ENCODE measurements at regions not wholly inside any gene's neighbourhood (a gene's known extent, or its start where the extent isn't known, plus 50 kb on each side); places are given as distances from the start of the nearest gene placed in this dataset.

- no peak overlapping the region for H3K27ac Mint-ChIP-seq (ENCODE audit: unreplicated experiment)
- DNase-seq (ENCODE audit: low spot score): no peak
These were observed 124.6 kb upstream of the CYP1B1 start for GRCh38 chr2:38200598-38200997.

GRCh38 chr2:38199127-38199526 is 123.2 kb upstream of the CYP1B1 start:
- DNase-seq (ENCODE audit: low spot score): no peak
- TF ChIP-seq CTCF (IDR thresholded peaks at IDR 0.05; ENCODE audit: unreplicated experiment): no peak
- Mint-ChIP-seq H3K27ac (ENCODE audit: unreplicated experiment) (no peak overlapping the region), H3K27me3 (ENCODE audit: unreplicated experiment) (peaks cover 4% of the 10 kb centered on the region), H3K4me1 (ENCODE audit: unreplicated experiment) (no peaks in the 10 kb centered on the region), H3K9me3 (ENCODE audit: unreplicated experiment) (no peaks in the 10 kb centered on the region), H3K36me3 (ENCODE audit: low read depth, unreplicated experiment) (no peaks in the 10 kb centered on the region), H3K4me3 (ENCODE audit: unreplicated experiment) (no peak overlapping the region)

More at GRCh38 chr2:38200598-38200997, 124.6 kb upstream of the CYP1B1 start:
- no peaks in the 10 kb centered on the region for H3K9me3 Mint-ChIP-seq (ENCODE audit: unreplicated experiment)
- no peak overlapping the region for H3K4me3 Mint-ChIP-seq (ENCODE audit: unreplicated experiment)
- TF ChIP-seq CTCF (IDR thresholded peaks at IDR 0.05; ENCODE audit: unreplicated experiment): no peak
- H3K27me3 Mint-ChIP-seq (ENCODE audit: unreplicated experiment): peaks cover 2% of the 10 kb centered on the region
- no peaks in the 10 kb centered on the region for H3K36me3 Mint-ChIP-seq (ENCODE audit: low read depth, unreplicated experiment)
- H3K4me1 Mint-ChIP-seq (ENCODE audit: unreplicated experiment): no peaks in the 10 kb centered on the region

- no peak for DNase-seq (ENCODE audit: low spot score)
- Mint-ChIP-seq H3K27ac (ENCODE audit: unreplicated experiment) (no peak overlapping the region), H3K4me3 (ENCODE audit: unreplicated experiment) (no peak overlapping the region), H3K9me3 (ENCODE audit: unreplicated experiment) (no peaks in the 10 kb centered on the region), H3K4me1 (ENCODE audit: unreplicated experiment) (no peaks in the 10 kb centered on the region), H3K36me3 (ENCODE audit: low read depth, unreplicated experiment) (no peaks in the 10 kb centered on the region), H3K27me3 (ENCODE audit: unreplicated experiment) (peaks cover 4% of the 10 kb centered on the region)
- no peak for TF ChIP-seq CTCF (IDR thresholded peaks at IDR 0.05; ENCODE audit: unreplicated experiment)
These were observed 118.8 kb upstream of the CYP1B1 start for GRCh38 chr2:38194751-38195150.

DNA sequence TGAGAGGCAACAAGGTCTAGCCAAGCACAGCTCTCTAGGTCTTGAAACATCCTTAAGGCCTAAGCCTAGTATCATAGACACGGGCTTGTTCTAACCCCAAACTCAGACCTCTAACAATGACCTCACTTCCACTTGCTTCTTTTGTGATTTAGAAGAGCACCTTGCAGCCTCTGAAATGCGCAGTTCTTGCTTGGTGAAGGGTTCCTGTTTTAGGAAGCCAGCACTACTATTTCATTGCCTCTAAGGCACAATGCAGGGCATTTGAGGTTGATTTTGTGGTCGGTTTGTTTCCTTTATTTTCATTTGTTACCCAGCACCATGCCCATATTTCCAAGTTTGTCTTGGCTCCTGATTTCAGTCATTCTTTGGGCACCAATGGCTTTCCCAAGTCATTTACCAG is 117.0 kb upstream of the CYP1B1 start:
- H3K4me1 Mint-ChIP-seq (ENCODE audit: unreplicated experiment): no peaks in the 10 kb centered on the region
- no peaks in the 10 kb centered on the region for H3K9me3 Mint-ChIP-seq (ENCODE audit: unreplicated experiment)
- no peak overlapping the region for H3K27ac Mint-ChIP-seq (ENCODE audit: unreplicated experiment)
- peaks cover 2% of the 10 kb centered on the region for H3K27me3 Mint-ChIP-seq (ENCODE audit: unreplicated experiment)
- no peak for DNase-seq (ENCODE audit: low spot score)
- no peaks in the 10 kb centered on the region for H3K36me3 Mint-ChIP-seq (ENCODE audit: low read depth, unreplicated experiment)
- no peak for TF ChIP-seq CTCF (IDR thresholded peaks at IDR 0.05; ENCODE audit: unreplicated experiment)
- no peak overlapping the region for H3K4me3 Mint-ChIP-seq (ENCODE audit: unreplicated experiment)

GRCh38 chr2:38192046-38192445 is 116.1 kb upstream of the CYP1B1 start:
- peaks cover 2% of the 10 kb centered on the region for H3K27me3 Mint-ChIP-seq (ENCODE audit: unreplicated experiment)
- no peak overlapping the region for H3K4me3 Mint-ChIP-seq (ENCODE audit: unreplicated experiment)
- DNase-seq (ENCODE audit: low spot score): no peak
- no peaks in the 10 kb centered on the region for H3K9me3 Mint-ChIP-seq (ENCODE audit: unreplicated experiment)
- H3K27ac Mint-ChIP-seq (ENCODE audit: unreplicated experiment): no peak overlapping the region
- no peak for TF ChIP-seq CTCF (IDR thresholded peaks at IDR 0.05; ENCODE audit: unreplicated experiment)
- no peaks in the 10 kb centered on the region for H3K36me3 Mint-ChIP-seq (ENCODE audit: low read depth, unreplicated experiment)
- no peaks in the 10 kb centered on the region for H3K4me1 Mint-ChIP-seq (ENCODE audit: unreplicated experiment)

All from endothelial cell (in vitro differentiated cells).